ENCODE measurements at regions not wholly inside any gene's neighbourhood (a gene's known extent, or its start where the extent isn't known, plus 50 kb on each side); places are given as distances from the start of the nearest gene placed in this dataset.

- H3K9me3 Mint-ChIP-seq (ENCODE audit: unreplicated experiment) = no peaks in the 10 kb centered on the region
Measured at GRCh38 chr10:6743291-6743849, 163.3 kb upstream of the PRKCQ start.

GRCh38 chr10:6741541-6741941 is 161.5 kb upstream of the PRKCQ start:
- Mint-ChIP-seq H3K27me3 (ENCODE audit: unreplicated experiment) (no peaks in the 10 kb centered on the region), H3K27ac (ENCODE audit: unreplicated experiment) (no peak overlapping the region), H3K4me1 (ENCODE audit: unreplicated experiment) (peaks cover 67% of the 10 kb centered on the region), H3K9me3 (ENCODE audit: unreplicated experiment) (no peaks in the 10 kb centered on the region), H3K4me3 (ENCODE audit: unreplicated experiment) (no peak overlapping the region), H3K36me3 (ENCODE audit: low read depth, unreplicated experiment) (no peaks in the 10 kb centered on the region)
- no peak for DNase-seq (ENCODE audit: low spot score)
- no peak for TF ChIP-seq CTCF (IDR thresholded peaks at IDR 0.05; ENCODE audit: unreplicated experiment)

More at GRCh38 chr10:6743291-6743849, 163.3 kb upstream of the PRKCQ start:
- TF ChIP-seq CTCF (IDR thresholded peaks at IDR 0.05; ENCODE audit: unreplicated experiment) = no peak
- Mint-ChIP-seq H3K4me1 (ENCODE audit: unreplicated experiment) (peaks cover 54% of the 10 kb centered on the region), H3K36me3 (ENCODE audit: low read depth, unreplicated experiment) (no peaks in the 10 kb centered on the region), H3K27ac (ENCODE audit: unreplicated experiment) (peak overlapping the region; percentile 76), H3K27me3 (ENCODE audit: unreplicated experiment) (no peaks in the 10 kb centered on the region), H3K4me3 (ENCODE audit: unreplicated experiment) (no peak overlapping the region)
- peak; percentile 28 for DNase-seq (ENCODE audit: low spot score)

- Mint-ChIP-seq H3K9me3 (ENCODE audit: unreplicated experiment) (no peaks in the 10 kb centered on the region), H3K27me3 (ENCODE audit: unreplicated experiment) (peaks cover 5% of the 10 kb centered on the region), H3K4me3 (ENCODE audit: unreplicated experiment) (peak overlapping the region; percentile 11), H3K4me1 (ENCODE audit: unreplicated experiment) (peaks cover 71% of the 10 kb centered on the region), H3K27ac (ENCODE audit: unreplicated experiment) (no peak overlapping the region), H3K36me3 (ENCODE audit: low read depth, unreplicated experiment) (no peaks in the 10 kb centered on the region)
- no peak for DNase-seq (ENCODE audit: low spot score)
- TF ChIP-seq CTCF (IDR thresholded peaks at IDR 0.05; ENCODE audit: unreplicated experiment) = no peak
Measured at GRCh38 chr10:6739530-6740174, 159.6 kb upstream of the PRKCQ start.

- peaks cover 5% of the 10 kb centered on the region for H3K27me3 Mint-ChIP-seq (ENCODE audit: unreplicated experiment)
- no peak overlapping the region for H3K4me3 Mint-ChIP-seq (ENCODE audit: unreplicated experiment)
- no peak for TF ChIP-seq CTCF (IDR thresholded peaks at IDR 0.05; ENCODE audit: unreplicated experiment)
- H3K4me1 Mint-ChIP-seq (ENCODE audit: unreplicated experiment) = peaks cover 60% of the 10 kb centered on the region
- no peaks in the 10 kb centered on the region for H3K36me3 Mint-ChIP-seq (ENCODE audit: low read depth, unreplicated experiment)
- no peaks in the 10 kb centered on the region for H3K9me3 Mint-ChIP-seq (ENCODE audit: unreplicated experiment)
- peak; percentile 16 for DNase-seq (ENCODE audit: low spot score)
- no peak overlapping the region for H3K27ac Mint-ChIP-seq (ENCODE audit: unreplicated experiment)
Measured at GRCh38 chr10:6738112-6738768, 158.2 kb upstream of the PRKCQ start.

GRCh38 chr10:6737758-6738111 is 157.7 kb upstream of the PRKCQ start:
- H3K36me3 Mint-ChIP-seq (ENCODE audit: low read depth, unreplicated experiment) = no peaks in the 10 kb centered on the region
- H3K9me3 Mint-ChIP-seq (ENCODE audit: unreplicated experiment) = no peaks in the 10 kb centered on the region
- peaks cover 55% of the 10 kb centered on the region for H3K4me1 Mint-ChIP-seq (ENCODE audit: unreplicated experiment)
- DNase-seq (ENCODE audit: low spot score) = no peak
- no peak overlapping the region for H3K4me3 Mint-ChIP-seq (ENCODE audit: unreplicated experiment)
- peaks cover 5% of the 10 kb centered on the region for H3K27me3 Mint-ChIP-seq (ENCODE audit: unreplicated experiment)
- no peak overlapping the region for H3K27ac Mint-ChIP-seq (ENCODE audit: unreplicated experiment)
- TF ChIP-seq CTCF (IDR thresholded peaks at IDR 0.05; ENCODE audit: unreplicated experiment) = no peak
